D721Med (cell line): ENCODE measurements at regions not wholly inside any gene's neighbourhood (a gene's known extent, or its start where the extent isn't known, plus 50 kb on each side); places are given as distances from the start of the nearest gene placed in this dataset.

Experiments
- DNase-seq: peaks from one replicate; pipeline ENCODE4 v3.0.0; 2011; ENCODE audit warnings: low spot score; ENCODE audit not compliant: insufficient read length
- FAIRE-seq: peaks from 2 replicates; lab custom pipeline; 2011; peaks lifted over from hg19 to GRCh38; lab: Jason Lieb, UNC
- TF ChIP-seq, protein P1 (sequence below): IDR thresholded peaks from 2 replicates; pipeline ENCODE4 v1.5.1; 2012; ENCODE audit warnings: mild to moderate bottlenecking, control low read depth; ENCODE audit not compliant: insufficient read depth; ENCODE audit errors: missing control alignments

DNA sequence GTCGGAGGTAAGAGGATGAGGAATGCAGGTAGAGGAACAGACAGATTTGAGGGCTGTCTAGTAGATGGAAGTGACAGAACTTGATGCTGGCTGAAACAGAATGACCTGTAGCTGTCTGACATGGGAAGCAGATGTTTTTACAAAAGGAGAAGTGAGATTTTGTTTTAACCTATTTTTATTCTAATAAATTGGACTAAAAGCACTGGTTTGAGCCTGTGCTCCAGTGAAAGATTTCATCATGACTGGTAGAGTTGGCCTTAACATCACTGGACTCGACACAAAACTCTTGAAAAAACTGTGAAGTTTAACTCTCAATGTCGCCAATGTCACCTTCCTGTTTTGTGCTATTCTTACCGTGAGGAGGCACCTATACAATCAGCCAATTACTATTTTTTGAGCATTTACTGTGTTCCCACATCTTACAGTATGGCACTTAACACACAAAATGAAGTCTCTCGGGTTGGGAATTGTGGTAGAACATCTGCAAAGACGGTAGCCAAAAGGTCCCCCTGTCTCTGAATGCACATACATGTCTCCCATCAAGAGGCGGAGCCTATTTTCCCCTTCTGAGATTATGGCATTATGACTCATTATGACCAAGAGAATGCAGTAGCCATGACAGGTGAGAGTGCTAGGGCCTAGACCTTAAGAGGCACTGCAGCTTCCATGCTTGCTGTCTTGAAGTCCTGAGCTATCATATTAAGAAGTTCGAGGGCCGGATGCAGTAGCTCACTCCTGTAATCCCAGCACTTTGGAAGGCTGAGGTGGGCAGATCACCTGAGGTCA, 93.2 kb downstream of the FOXF2 start:
- DNase-seq (no peak), FAIRE-seq (no peak)
- TF ChIP-seq, protein P1, sequence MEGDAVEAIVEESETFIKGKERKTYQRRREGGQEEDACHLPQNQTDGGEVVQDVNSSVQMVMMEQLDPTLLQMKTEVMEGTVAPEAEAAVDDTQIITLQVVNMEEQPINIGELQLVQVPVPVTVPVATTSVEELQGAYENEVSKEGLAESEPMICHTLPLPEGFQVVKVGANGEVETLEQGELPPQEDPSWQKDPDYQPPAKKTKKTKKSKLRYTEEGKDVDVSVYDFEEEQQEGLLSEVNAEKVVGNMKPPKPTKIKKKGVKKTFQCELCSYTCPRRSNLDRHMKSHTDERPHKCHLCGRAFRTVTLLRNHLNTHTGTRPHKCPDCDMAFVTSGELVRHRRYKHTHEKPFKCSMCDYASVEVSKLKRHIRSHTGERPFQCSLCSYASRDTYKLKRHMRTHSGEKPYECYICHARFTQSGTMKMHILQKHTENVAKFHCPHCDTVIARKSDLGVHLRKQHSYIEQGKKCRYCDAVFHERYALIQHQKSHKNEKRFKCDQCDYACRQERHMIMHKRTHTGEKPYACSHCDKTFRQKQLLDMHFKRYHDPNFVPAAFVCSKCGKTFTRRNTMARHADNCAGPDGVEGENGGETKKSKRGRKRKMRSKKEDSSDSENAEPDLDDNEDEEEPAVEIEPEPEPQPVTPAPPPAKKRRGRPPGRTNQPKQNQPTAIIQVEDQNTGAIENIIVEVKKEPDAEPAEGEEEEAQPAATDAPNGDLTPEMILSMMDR: no peak

GRCh38 chr6:1485678-1486077, 96.3 kb downstream of the FOXF2 start:
- DNase-seq: no peak
- FAIRE-seq: no peak
- TF ChIP-seq, protein P1: no peak

GRCh38 chr6:1486387-1486786, 97.0 kb downstream of the FOXF2 start:
- TF ChIP-seq, protein P1: no peak
- DNase-seq (no peak), FAIRE-seq (no peak)

GRCh38 chr6:1487239-1487638, 97.9 kb downstream of the FOXF2 start:
- FAIRE-seq: no peak

DNA sequence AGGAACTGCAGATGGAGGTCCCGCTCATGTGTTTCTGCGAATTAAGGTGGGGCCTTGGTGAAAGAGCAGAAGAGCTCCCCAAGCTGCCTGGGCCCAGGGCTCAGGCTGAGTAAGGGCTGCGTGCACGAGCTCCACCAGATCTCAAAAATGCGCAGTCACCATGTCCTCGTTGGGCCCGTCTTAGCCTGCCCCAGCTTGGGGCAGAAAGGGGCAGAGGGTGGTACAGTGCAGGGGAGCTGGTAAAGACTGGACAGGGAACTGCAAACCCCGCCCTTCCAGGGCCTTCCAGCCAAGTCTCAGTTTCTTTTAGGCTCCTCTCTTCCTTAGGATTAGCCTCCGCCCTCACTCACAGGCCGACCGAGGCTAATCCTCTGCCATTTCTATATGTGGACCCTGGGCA, 101.6 kb downstream of the FOXF2 start:
- no peak for FAIRE-seq
- TF ChIP-seq, protein P1: no peak
- DNase-seq: no peak

More at GRCh38 chr6:1487239-1487638, 97.9 kb downstream of the FOXF2 start:
- TF ChIP-seq, protein P1: no peak
- DNase-seq: no peak

DNA sequence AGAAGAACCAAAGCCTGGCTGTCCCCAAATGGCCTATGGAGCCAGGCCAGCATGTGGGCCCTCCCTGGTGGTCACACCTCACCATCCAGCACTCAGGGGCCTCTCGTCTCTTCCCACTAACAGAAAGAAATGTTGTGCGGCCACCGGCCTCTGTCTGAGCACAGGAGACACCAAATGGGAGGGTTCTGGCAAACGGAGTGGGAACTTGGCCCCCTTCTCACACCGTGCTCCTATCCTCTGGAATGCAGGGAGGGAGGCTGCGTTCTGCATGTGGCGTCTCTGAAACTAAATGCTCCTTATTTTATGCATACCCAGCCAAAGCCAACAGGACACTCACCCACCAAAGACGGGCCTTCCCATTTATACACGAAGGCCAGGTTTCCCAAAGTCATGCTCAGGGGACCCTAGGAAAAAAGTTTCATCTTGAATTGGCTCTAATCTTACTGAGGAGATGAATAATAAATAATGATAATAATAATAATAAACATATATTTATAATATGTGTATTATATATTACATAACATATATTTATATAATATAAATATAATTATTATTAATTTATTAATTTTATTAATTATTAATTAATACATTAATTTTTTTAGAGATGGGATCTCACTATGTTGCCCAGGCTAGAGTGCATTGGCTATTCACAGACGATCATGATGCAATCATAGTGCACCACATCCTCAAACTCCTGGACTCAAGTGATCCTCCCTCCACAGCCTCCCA, 102.4 kb downstream of the FOXF2 start:
- no peak for FAIRE-seq
- TF ChIP-seq, protein P1: no peak
- DNase-seq: no peak

DNA sequence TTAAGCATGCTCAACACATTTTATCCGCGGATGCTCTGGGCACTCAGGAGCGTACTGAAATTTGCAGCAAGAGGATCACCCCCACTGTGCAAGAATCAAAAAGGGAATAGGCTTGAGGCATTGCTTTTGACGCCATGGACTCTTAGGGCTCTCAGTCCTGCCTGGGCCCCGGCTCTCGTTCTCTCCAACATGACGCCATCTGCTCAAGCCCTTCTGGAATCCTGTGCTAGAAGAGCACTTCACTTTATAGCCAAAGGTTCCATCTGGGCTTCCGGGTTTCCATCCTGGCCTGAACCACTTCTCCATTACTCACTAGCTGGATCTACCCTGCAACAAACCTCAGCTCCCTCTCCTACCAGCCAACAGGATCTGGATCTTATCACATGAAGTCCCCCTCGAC, 105.3 kb downstream of the FOXF2 start:
- TF ChIP-seq, protein P1: no peak
- FAIRE-seq (no peak), DNase-seq (no peak)
